OCI-LY3 (cell line): ENCODE measurements at regions not wholly inside any gene's neighbourhood (a gene's known extent, or its start where the extent isn't known, plus 50 kb on each side); places are given as distances from the start of the nearest gene placed in this dataset.
A peak's percentile ranks its signal among the peaks of the same experiment; 100 is the strongest.

Source experiments
- H2AFZ ChIP-seq: fragments of 200-600, 300-600 bp; shearing (Covaris generic); 2 replicates; pipeline ENCODE4 v1.6.0; 2014; ENCODE audit warnings: antibody characterized with exemption, low read depth, low read length
- H3K27ac ChIP-seq: fragments of 200-600, 300-600 bp; sonication (generic); 2 replicates; pipeline ENCODE4 v1.5.1; 2014; ENCODE audit warnings: mild to moderate bottlenecking, low read length, moderate library complexity, mixed read lengths
- H3K27me3 ChIP-seq: fragments of 200-600, 300-600 bp; sonication (generic); 2 replicates; pipeline ENCODE4 v1.6.1; 2014; ENCODE audit warnings: low read depth, low read length, mixed read lengths
- H3K36me3 ChIP-seq: fragments of 200-600, 300-600 bp; sonication (generic); replicated peaks from 2 replicates; pipeline ENCODE3; 2014; ENCODE audit warnings: low read depth, low read length, mixed read lengths
- H3K4me1 ChIP-seq: fragments of 300-600, 200-600 bp; sonication (generic); 2 replicates; pipeline ENCODE4 v1.6.1; 2014; ENCODE audit warnings: low read length, mixed read lengths
- H3K4me2 ChIP-seq: fragments of 200-600, 300-600 bp; sonication (generic); 2 replicates; pipeline ENCODE4 v1.6.1; 2014; ENCODE audit warnings: low read length, mixed read lengths
- H3K4me3 ChIP-seq: fragments of 300-600, 200-600 bp; sonication (generic); 2 replicates; pipeline ENCODE4 v1.5.1; 2014; ENCODE audit warnings: antibody characterized with exemption, mild to moderate bottlenecking, low read length, moderate library complexity
- H3K79me2 ChIP-seq: fragments of 300-600, 200-600 bp; shearing (Covaris generic); 2 replicates; pipeline ENCODE4 v1.6.1; 2014; ENCODE audit warnings: mild to moderate bottlenecking, low read length, mixed read lengths
- H3K9ac ChIP-seq: fragments of 300-600, 200-600 bp; shearing (Covaris generic); 2 replicates; pipeline ENCODE4 v1.6.0; 2014; ENCODE audit warnings: mild to moderate bottlenecking, low read length, moderate library complexity
- H3K9me3 ChIP-seq: fragments of 200-600, 300-600 bp; shearing (Covaris generic); 2 replicates; pipeline ENCODE4 v1.6.1; 2014; ENCODE audit warnings: low read length, mixed read lengths; ENCODE audit not compliant: insufficient read depth
- H4K20me1 ChIP-seq: fragments of 200-600, 300-600 bp; sonication (generic); 2 replicates; pipeline ENCODE4 v1.6.1; 2016; ENCODE audit warnings: low read length, mixed read lengths; ENCODE audit not compliant: insufficient read depth
- EZH2phosphoT487 ChIP-seq: fragments of 200-600 bp; shearing (Covaris generic); IDR thresholded peaks from 2 replicates; pipeline ENCODE4 v1.6.1; 2018; ENCODE audit warnings: antibody characterized with exemption, mixed run types, low read depth
- TF ChIP-seq, protein P1 (sequence below): fragments of 200-600, 300-600 bp; sonication (generic); IDR thresholded peaks from 2 replicates; pipeline ENCODE4 v1.5.1; 2014; ENCODE audit warnings: antibody characterized with exemption, low read length, low read depth

DNA sequence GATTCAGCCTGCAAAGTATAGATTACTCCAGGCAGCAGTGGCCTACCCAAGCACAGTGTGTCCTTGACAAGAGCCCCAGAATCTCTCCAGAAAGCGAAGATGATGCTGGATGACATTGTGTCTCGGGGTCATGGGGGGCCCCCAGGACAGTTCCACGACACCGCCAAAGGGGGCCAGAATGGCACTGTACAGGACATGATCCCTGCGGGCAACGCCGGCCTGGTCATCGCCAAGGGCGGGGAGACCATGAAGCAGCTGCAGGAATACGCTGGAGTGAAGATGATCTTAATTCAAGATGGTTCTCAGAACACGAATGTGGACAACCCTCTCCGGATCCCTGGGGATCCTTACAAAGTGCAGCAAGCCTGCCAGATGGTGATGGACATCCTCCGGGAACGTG is 107.0 kb upstream of the MTAP start:
- Histone ChIP-seq H3K9me3 (no peaks in the 10 kb centered on the region), H3K79me2 (no peaks in the 10 kb centered on the region), H2AFZ (no peak overlapping the region), H3K4me1 (no peaks in the 10 kb centered on the region), H3K27me3 (peaks cover 25% of the 10 kb centered on the region), H3K9ac (no peak overlapping the region), H3K4me3 (no peak overlapping the region), H3K36me3 (no peaks in the 10 kb centered on the region), H4K20me1 (no peaks in the 10 kb centered on the region), H3K4me2 (no peak overlapping the region), H3K27ac (no peak overlapping the region)
- TF ChIP-seq, protein P1, sequence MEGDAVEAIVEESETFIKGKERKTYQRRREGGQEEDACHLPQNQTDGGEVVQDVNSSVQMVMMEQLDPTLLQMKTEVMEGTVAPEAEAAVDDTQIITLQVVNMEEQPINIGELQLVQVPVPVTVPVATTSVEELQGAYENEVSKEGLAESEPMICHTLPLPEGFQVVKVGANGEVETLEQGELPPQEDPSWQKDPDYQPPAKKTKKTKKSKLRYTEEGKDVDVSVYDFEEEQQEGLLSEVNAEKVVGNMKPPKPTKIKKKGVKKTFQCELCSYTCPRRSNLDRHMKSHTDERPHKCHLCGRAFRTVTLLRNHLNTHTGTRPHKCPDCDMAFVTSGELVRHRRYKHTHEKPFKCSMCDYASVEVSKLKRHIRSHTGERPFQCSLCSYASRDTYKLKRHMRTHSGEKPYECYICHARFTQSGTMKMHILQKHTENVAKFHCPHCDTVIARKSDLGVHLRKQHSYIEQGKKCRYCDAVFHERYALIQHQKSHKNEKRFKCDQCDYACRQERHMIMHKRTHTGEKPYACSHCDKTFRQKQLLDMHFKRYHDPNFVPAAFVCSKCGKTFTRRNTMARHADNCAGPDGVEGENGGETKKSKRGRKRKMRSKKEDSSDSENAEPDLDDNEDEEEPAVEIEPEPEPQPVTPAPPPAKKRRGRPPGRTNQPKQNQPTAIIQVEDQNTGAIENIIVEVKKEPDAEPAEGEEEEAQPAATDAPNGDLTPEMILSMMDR: no peak
- no peak for TF ChIP-seq EZH2phosphoT487

GRCh38 chr9:21695874-21696341 is 106.5 kb upstream of the MTAP start:
- no peak overlapping the region for H3K27ac ChIP-seq
- H3K4me3 ChIP-seq: no peak overlapping the region
- TF ChIP-seq, protein P1: no peak
- TF ChIP-seq EZH2phosphoT487: no peak

GRCh38 chr9:21696411-21696871 is 106.0 kb upstream of the MTAP start:
- Histone ChIP-seq H3K4me2 (no peak overlapping the region), H3K36me3 (no peaks in the 10 kb centered on the region), H3K27me3 (peaks cover 16% of the 10 kb centered on the region), H3K4me1 (no peaks in the 10 kb centered on the region), H3K79me2 (no peaks in the 10 kb centered on the region), H4K20me1 (no peaks in the 10 kb centered on the region), H3K27ac (no peak overlapping the region), H2AFZ (no peak overlapping the region), H3K9ac (no peak overlapping the region), H3K4me3 (no peak overlapping the region), H3K9me3 (no peaks in the 10 kb centered on the region)
- TF ChIP-seq EZH2phosphoT487: no peak
- TF ChIP-seq, protein P1: no peak

More at GRCh38 chr9:21695874-21696341, 106.5 kb upstream of the MTAP start:
- Histone ChIP-seq H3K9me3 (no peaks in the 10 kb centered on the region), H3K4me1 (no peaks in the 10 kb centered on the region), H4K20me1 (no peaks in the 10 kb centered on the region), H3K4me2 (no peak overlapping the region), H3K36me3 (no peaks in the 10 kb centered on the region), H3K27me3 (peaks cover 21% of the 10 kb centered on the region), H3K9ac (no peak overlapping the region), H3K79me2 (no peaks in the 10 kb centered on the region), H2AFZ (no peak overlapping the region)

GRCh38 chr9:21708260-21708711 is 94.2 kb upstream of the MTAP start:
- Histone ChIP-seq H4K20me1 (no peaks in the 10 kb centered on the region), H3K36me3 (no peaks in the 10 kb centered on the region), H3K27me3 (peaks cover 34% of the 10 kb centered on the region), H3K9me3 (no peaks in the 10 kb centered on the region), H3K9ac (no peak overlapping the region), H3K79me2 (no peaks in the 10 kb centered on the region), H3K4me3 (no peak overlapping the region), H3K27ac (no peak overlapping the region), H3K4me1 (peaks cover 51% of the 10 kb centered on the region), H3K4me2 (0 out of 2 replicates have a peak overlapping the region, but pooled peaks have one; percentile 15), H2AFZ (peak overlapping the region; percentile 29; the same call in 1 of the 2 replicates)
- no peak for TF ChIP-seq EZH2phosphoT487
- TF ChIP-seq, protein P1: no peak
